NOMO-1 treated with DMSO at 0.1 percent for 48 hours (cell line): ENCODE measurements at regions not wholly inside any gene's neighbourhood (a gene's known extent, or its start where the extent isn't known, plus 50 kb on each side); places are given as distances from the start of the nearest gene placed in this dataset.

ENCODE experiments used
- DNase-seq: peaks from one replicate; lab custom pipeline; 2025; ENCODE audit not compliant: unreplicated experiment; lab: John Stamatoyannopoulos, UW

- DNase-seq = no peak
Observed at GRCh38 chr16:5647051-5647450, 549.5 kb upstream of the EEF2KMT start.

- no peak for DNase-seq
Observed at GRCh38 chr16:5643855-5644531, 546.4 kb upstream of the EEF2KMT start.

- DNase-seq = no peak
Observed at GRCh38 chr16:5642436-5642835, 544.8 kb upstream of the EEF2KMT start.

GRCh38 chr16:5642011-5642410, 544.4 kb upstream of the EEF2KMT start:
- DNase-seq = no peak

GRCh38 chr16:5640883-5641282, 543.3 kb upstream of the EEF2KMT start:
- no peak for DNase-seq

GRCh38 chr16:5639531-5639930, 541.9 kb upstream of the EEF2KMT start:
- no peak for DNase-seq

- no peak for DNase-seq
Observed at GRCh38 chr16:5635331-5635730, 537.7 kb upstream of the EEF2KMT start.

GRCh38 chr16:5634666-5635180, 537.1 kb upstream of the EEF2KMT start:
- DNase-seq = no peak

GRCh38 chr16:5633845-5634440, 536.3 kb upstream of the EEF2KMT start:
- DNase-seq = no peak

GRCh38 chr16:5622234-5622884, 524.8 kb upstream of the EEF2KMT start:
- no peak for DNase-seq

- no peak for DNase-seq
Observed at GRCh38 chr16:5621826-5622225, 524.2 kb upstream of the EEF2KMT start.

- DNase-seq = no peak
Observed at GRCh38 chr16:5619304-5619703, 521.7 kb upstream of the EEF2KMT start.

GRCh38 chr16:5616841-5617240, 519.2 kb upstream of the EEF2KMT start:
- DNase-seq = no peak

- DNase-seq = no peak
Observed at GRCh38 chr16:5615868-5616642, 518.5 kb upstream of the EEF2KMT start.

- no peak for DNase-seq
Observed at GRCh38 chr16:5607169-5607568, 509.6 kb upstream of the EEF2KMT start.

GRCh38 chr16:5605404-5605803, 507.8 kb upstream of the EEF2KMT start:
- no peak for DNase-seq

GRCh38 chr16:5604770-5605169, 507.2 kb upstream of the EEF2KMT start:
- peak; percentile 48 for DNase-seq

- no peak for DNase-seq
Observed at GRCh38 chr16:5603836-5604235, 506.2 kb upstream of the EEF2KMT start.

- no peak for DNase-seq
Observed at GRCh38 chr16:5601957-5602356, 504.4 kb upstream of the EEF2KMT start.

GRCh38 chr16:5598793-5599192, 501.2 kb upstream of the EEF2KMT start:
- DNase-seq = no peak

- DNase-seq = no peak
Observed at GRCh38 chr16:5595849-5596248, 498.3 kb upstream of the EEF2KMT start.
